PFSK-1 (cell line): ENCODE measurements at regions not wholly inside any gene's neighbourhood (a gene's known extent, or its start where the extent isn't known, plus 50 kb on each side); places are given as distances from the start of the nearest gene placed in this dataset.

ENCODE experiments used
- POLR2AphosphoS5 ChIP-seq: IDR thresholded peaks from 2 replicates; pipeline ENCODE4 v1.6.1; 2012; ENCODE audit warnings: low read depth, mild to moderate bottlenecking, control low read depth, low read length, moderate library complexity
- REST ChIP-seq, 2 experiments: IDR thresholded peaks; 2 replicates each; pipeline versions ENCODE4 v1.6.1 to v1.8.0; 2011 to 2012; ENCODE audit warnings: low read depth in 2 of 2, low read length in 2 of 2, control low read depth in 1 of 2, inconsistent platforms in 1 of 2, mild to moderate bottlenecking in 1 of 2, moderate library complexity in 1 of 2; ENCODE audit not compliant: insufficient read depth in 1 of 2

DNA sequence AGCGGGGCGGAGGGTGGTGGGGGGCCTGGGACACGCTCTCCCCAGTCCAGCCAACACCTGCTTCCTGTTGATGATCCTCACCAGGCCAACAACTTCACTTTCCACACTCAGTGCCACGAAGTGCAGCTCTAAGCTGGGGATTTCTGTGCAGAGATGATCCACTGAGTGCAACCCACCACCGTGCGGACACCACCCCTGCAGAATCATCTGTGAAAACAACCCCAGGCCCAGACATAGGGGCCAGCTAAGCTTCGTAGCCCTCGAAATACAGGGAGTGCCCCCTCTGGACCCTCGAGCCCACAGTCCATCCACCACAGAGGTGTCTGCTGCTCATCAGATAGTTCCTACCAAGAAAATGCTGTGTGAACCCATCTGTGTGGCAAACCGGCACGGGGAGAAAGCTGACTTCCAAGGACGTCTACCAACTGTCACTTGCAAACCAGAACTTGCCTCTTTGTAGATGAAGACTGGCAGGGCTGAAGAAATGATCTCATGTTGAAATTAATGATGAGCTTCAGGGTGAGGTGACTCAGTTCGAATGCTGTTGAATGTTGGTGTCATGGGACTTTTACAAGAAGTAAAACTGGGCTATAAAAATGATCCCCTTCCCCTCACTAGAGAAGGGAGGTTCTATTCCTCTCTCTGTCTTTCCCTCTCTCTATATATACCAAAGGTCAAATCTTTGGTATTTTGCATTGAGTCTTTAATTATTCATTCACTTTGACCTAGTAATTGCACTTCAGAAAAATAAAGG lies 73.4 kb downstream of the MYEOV start:
- TF ChIP-seq REST (IDR thresholded peaks at IDR 0.05; ENCODE audit: insufficient read depth in 1 of 2, low read depth in 2 of 2, low read length in 2 of 2), result no peak
- TF ChIP-seq POLR2AphosphoS5, result no peak
